Left renal cortex interstitium (tissue), 4 donors: ENCODE measurements at regions not wholly inside any gene's neighbourhood (a gene's known extent, or its start where the extent isn't known, plus 50 kb on each side); places are given as distances from the start of the nearest gene placed in this dataset.

ENCODE experiments used
- DNase-seq, 4 donors: peaks; one replicate each; pipeline ENCODE4 v3.0.0-alpha.2; 2013; ENCODE audit warnings: low read depth in 4 of 4, low spot score in 2 of 4, missing footprints in 1 of 4

DNA sequence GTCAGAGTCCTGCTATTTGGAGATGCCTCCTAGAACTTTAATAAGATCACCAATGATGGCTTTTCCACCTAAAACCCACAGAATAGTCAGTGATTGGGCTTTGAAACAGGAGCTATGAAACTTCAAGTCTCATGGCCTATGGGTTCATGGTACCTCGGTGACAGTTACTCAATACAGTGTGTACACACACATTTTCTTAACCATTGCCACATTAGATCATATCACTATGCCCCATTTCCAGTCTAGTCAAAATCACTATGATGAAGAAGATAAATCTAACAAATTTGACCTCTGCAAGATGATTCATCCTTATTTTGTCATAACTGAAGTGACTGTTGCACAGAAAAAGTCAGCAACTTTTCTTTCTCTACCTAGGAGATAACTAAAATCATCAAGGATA lies 86.8 kb upstream of the OR13F1 start:
- no peak for DNase-seq

GRCh38 chr9:104429031-104429546 lies 75.0 kb upstream of the OR13F1 start:
- no peak for DNase-seq

DNA sequence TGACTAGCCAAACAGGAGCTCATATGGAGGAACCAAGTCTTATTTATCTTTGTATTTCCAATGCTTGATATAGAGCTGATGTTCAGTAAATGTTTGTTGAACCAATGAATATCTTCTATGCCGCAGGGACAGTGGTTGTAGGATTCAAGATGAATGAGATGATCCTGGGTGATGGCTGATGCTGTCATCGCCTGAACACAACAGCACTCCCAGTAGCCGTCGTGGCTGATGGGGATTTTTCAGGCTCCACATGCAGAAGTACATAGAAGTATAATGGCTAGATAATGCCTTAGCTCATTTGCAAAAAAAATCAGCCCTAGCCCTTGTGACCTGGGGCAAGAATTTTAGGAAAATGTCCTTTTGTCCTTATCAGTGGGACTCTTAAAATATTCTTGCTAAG lies 69.0 kb upstream of the OR13F1 start:
- DNase-seq = no peak

- no peak for DNase-seq
These were observed 56.0 kb upstream of the OR13F1 start for GRCh38 chr9:104448036-104448435.
